Left renal cortex interstitium (tissue), 4 donors: ENCODE measurements at regions not wholly inside any gene's neighbourhood (a gene's known extent, or its start where the extent isn't known, plus 50 kb on each side); places are given as distances from the start of the nearest gene placed in this dataset.

Experiments
- DNase-seq, 4 donors: peaks; one replicate each; pipeline ENCODE4 v3.0.0-alpha.2; 2013; ENCODE audit warnings: low read depth in 4 of 4, low spot score in 2 of 4, missing footprints in 1 of 4

DNA sequence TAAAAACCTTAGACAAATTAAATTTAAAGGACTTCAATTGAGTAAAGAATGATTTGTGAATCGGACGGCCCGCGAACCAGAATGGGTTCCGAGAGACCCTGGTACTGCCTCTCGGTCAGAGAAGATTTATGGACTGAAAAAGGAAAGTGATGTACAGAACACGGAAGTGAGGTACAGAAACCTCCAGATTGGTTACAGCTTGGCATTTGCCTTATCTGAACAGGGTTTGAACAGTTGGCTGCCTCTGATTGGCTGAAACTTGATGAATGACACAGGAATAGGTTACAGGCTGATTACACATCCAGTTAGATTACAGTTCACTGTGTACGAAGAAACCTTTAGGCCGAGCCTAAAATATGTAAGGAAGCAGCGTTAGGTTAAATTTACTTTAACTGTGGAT lies 156.5 kb upstream of the EGFLAM start:
- DNase-seq, result no peak

- no peak for DNase-seq
Observed at GRCh38 chr5:38099205-38100168, 158.9 kb upstream of the EGFLAM start.

DNA sequence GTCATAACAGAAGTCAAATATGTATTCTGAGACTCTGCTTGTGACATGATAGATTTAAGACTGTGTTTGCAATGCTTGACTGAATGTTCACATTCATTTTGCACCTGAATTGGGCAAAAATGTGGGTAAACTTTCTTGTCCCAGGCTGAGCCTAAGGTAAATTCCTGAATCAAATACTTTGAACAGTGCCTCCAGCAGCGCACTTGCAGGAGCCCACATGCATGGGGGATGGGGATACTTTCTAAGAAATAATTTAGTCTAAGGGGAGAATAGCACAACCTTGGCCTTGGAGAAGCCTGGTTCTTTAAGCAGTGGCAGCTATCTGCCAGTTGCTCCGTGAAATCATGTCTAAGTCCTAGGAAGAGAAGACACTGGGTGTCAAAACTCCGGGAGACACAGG lies 163.5 kb upstream of the EGFLAM start:
- no peak for DNase-seq

GRCh38 chr5:38093855-38094254 lies 164.5 kb upstream of the EGFLAM start:
- DNase-seq, result no peak

GRCh38 chr5:38086777-38087176 lies 171.6 kb upstream of the EGFLAM start:
- no peak for DNase-seq

- no peak for DNase-seq
Observed at GRCh38 chr5:38079620-38080402, 178.5 kb upstream of the EGFLAM start.

- DNase-seq, result no peak
Observed at GRCh38 chr5:38078161-38078560, 180.2 kb upstream of the EGFLAM start.

DNA sequence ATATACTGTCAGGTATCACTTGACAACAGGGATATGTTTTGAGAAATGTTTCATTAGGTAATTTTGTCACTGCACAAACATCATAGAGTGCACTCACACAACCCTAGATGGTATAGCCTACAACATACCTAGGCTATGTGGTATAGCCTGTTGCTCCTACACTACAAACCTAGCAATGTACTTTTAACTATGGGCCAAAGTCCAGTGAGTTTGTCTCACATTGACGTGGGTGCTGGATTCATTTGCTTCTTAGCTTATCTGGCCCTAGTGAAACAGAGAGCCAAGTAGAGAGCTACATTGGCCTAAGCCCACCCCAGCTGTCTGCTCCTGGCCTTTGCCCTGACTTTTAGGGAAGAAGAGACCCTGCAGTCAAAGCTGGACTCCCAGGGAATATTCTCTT lies 180.7 kb upstream of the EGFLAM start:
- DNase-seq, result no peak

- no peak for DNase-seq
Observed at GRCh38 chr5:38071831-38072694, 186.3 kb upstream of the EGFLAM start.

- no peak for DNase-seq
Observed at GRCh38 chr5:38070304-38070950, 187.9 kb upstream of the EGFLAM start.

- no peak for DNase-seq
Observed at GRCh38 chr5:38069360-38069759, 189.0 kb upstream of the EGFLAM start.

DNA sequence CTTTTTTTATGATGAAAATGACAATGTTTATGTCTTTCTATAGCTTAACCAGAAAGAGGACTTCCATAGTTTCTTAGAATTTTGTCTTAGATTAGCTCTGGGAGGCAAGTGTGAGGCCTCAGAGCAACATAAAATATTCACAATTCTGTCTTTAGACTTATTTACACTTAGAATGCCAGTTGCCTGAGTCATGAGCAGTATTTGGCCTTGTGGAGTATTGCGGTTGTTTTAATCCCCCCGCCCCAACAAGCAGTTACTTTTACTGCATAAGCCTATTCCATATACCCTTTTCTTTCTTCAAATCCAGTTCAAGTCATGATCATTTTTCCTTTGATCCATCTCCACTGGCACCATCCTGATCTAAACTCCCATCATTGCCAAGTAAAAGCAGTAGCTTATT lies 198.0 kb upstream of the EGFLAM start:
- no peak for DNase-seq

DNA sequence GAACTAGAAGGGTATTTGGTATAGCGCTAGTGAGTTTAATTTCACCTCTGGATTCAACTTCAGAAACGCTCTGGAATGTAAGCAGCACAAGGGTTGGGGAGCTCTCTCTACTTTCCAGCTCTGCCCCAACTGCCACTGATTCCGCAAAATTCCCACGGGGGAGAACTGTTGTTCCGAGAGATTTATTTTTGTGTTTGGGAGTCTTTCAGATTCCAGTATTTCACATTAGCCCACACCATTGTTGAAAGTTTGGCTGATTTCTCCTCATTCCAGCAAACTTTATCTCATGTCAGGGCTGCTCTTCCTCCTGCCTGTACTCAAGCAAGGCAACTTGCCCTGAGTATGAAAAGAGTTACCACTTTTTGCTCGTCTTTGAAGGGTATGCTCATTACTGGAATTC lies 198.5 kb upstream of the EGFLAM start:
- DNase-seq, result no peak

GRCh38 chr5:38051711-38052511 lies 206.4 kb upstream of the EGFLAM start:
- no peak for DNase-seq

- DNase-seq, result no peak
Observed at GRCh38 chr5:38048400-38048799, 208.6 kb upstream of the GDNF start.

DNA sequence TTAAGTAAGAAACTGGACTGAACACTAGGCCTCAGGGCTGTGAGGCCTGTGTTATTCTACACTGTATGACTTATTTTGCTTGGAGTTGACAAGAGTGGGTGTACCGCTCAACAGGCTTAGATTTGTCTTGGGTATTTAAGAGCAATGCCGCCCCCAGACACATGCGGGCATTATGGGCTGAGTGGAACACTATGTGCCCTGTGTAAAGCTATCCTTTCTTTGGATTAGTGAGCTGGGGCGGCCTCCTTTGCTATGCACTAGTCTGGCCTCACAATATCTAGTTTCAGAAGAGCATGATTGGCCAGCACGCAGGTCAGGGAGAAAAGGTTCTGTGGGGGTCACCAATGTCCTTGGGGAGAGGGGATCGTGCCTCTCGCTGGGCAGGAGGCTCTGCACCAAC lies 206.3 kb upstream of the GDNF start:
- DNase-seq, result no peak

DNA sequence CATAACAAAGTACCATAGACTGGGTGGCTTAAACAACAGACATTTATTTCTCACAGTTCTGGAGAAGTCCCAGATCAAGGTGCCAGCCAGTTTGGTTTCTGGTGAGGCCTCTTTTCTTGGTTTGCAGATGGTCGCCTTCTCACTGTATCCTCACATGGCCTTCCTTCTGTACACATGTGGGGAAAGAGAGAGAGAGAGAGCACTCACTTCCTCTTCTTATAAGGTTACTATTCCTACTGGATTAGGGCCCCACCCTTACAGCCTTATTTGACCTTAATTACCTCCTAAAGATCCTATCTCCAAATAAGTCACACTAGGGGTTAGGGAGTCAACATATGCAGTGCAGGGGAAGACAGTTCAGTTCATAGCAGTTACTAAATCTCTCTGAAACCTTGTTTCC lies 205.6 kb upstream of the GDNF start:
- DNase-seq, result no peak

GRCh38 chr5:38039826-38040225 lies 200.0 kb upstream of the GDNF start:
- DNase-seq, result no peak

- DNase-seq, result no peak
Observed at GRCh38 chr5:38039091-38039490, 199.2 kb upstream of the GDNF start.

DNA sequence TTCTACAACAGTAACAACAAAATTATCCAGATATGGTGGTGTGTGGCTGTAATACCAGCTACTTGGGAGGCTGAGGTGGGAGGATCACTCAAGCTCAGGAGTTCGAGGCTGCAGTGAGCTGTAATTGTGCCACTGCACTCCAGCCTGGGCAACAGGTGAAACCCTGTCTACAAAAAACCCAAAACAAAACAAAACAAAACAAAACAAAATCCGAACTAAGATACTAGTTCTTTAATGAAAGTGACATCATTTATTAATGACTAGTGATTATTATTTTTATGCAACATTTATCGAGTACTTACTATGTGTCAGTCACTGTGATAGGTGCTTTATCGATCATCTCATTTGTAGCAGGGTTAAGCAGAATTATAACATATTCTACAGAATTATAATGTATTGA lies 196.9 kb upstream of the GDNF start:
- no peak for DNase-seq
